ENCODE measurements at regions not wholly inside any gene's neighbourhood (a gene's known extent, or its start where the extent isn't known, plus 50 kb on each side); places are given as distances from the start of the nearest gene placed in this dataset.

- no peak for DNase-seq (ENCODE audit: low read depth)
- TF ChIP-seq CTCF (IDR thresholded peaks at IDR 0.05; ENCODE audit: control insufficient read depth, insufficient read depth, low read depth, low read length, missing control alignments), result no peak
- no peak overlapping the region for H3K4me3 ChIP-seq (ENCODE audit: control insufficient read depth, low read depth, low read length)
These were observed 1394.8 kb upstream of the SLC10A2 start for GRCh38 chr13:104461049-104461448.

GRCh38 chr13:104460554-104460953 lies 1394.3 kb upstream of the SLC10A2 start:
- H3K4me3 ChIP-seq (ENCODE audit: control insufficient read depth, low read depth, low read length), result no peak overlapping the region
- no peak for TF ChIP-seq CTCF (IDR thresholded peaks at IDR 0.05; ENCODE audit: control insufficient read depth, insufficient read depth, low read depth, low read length, missing control alignments)
- DNase-seq (ENCODE audit: low read depth), result no peak

- TF ChIP-seq CTCF (IDR thresholded peaks at IDR 0.05; ENCODE audit: control insufficient read depth, insufficient read depth, low read depth, low read length, missing control alignments), result no peak
- no peak for DNase-seq (ENCODE audit: low read depth)
- no peak overlapping the region for H3K4me3 ChIP-seq (ENCODE audit: control insufficient read depth, low read depth, low read length)
These were observed 1383.8 kb upstream of the SLC10A2 start for GRCh38 chr13:104450006-104450405.

- no peak for DNase-seq (ENCODE audit: low read depth)
- H3K4me3 ChIP-seq (ENCODE audit: control insufficient read depth, low read depth, low read length), result no peak overlapping the region
- TF ChIP-seq CTCF (IDR thresholded peaks at IDR 0.05; ENCODE audit: control insufficient read depth, insufficient read depth, low read depth, low read length, missing control alignments), result no peak
These were observed 1381.1 kb upstream of the SLC10A2 start for GRCh38 chr13:104447348-104447747.

GRCh38 chr13:104442536-104442935 lies 1376.3 kb upstream of the SLC10A2 start:
- no peak overlapping the region for H3K4me3 ChIP-seq (ENCODE audit: control insufficient read depth, low read depth, low read length)
- no peak for DNase-seq (ENCODE audit: low read depth)
- TF ChIP-seq CTCF (IDR thresholded peaks at IDR 0.05; ENCODE audit: control insufficient read depth, insufficient read depth, low read depth, low read length, missing control alignments), result no peak

GRCh38 chr13:104436555-104436954 lies 1370.3 kb upstream of the SLC10A2 start:
- no peak overlapping the region for H3K4me3 ChIP-seq (ENCODE audit: control insufficient read depth, low read depth, low read length)
- no peak for DNase-seq (ENCODE audit: low read depth)
- no peak for TF ChIP-seq CTCF (IDR thresholded peaks at IDR 0.05; ENCODE audit: control insufficient read depth, insufficient read depth, low read depth, low read length, missing control alignments)

GRCh38 chr13:104431895-104432294 lies 1365.7 kb upstream of the SLC10A2 start:
- TF ChIP-seq CTCF (IDR thresholded peaks at IDR 0.05; ENCODE audit: control insufficient read depth, insufficient read depth, low read depth, low read length, missing control alignments), result no peak
- no peak overlapping the region for H3K4me3 ChIP-seq (ENCODE audit: control insufficient read depth, low read depth, low read length)
- no peak for DNase-seq (ENCODE audit: low read depth)

All from AG09309 (cell line).